LoVo (cell line): ENCODE measurements at regions not wholly inside any gene's neighbourhood (a gene's known extent, or its start where the extent isn't known, plus 50 kb on each side); places are given as distances from the start of the nearest gene placed in this dataset.
A peak's percentile ranks its signal among the peaks of the same experiment; 100 is the strongest.
"Not testable (repeated sequence)": the region's sequence is repeated elsewhere in the genome, so short reads cannot be mapped to it uniquely, and the experiment has no call there.

ENCODE experiments used
- DNase-seq: peaks from one replicate; pipeline ENCODE4 v3.0.0-alpha.2; 2016; ENCODE audit warnings: low spot score

GRCh38 chr3:87710511-87710910, 348.3 kb downstream of the CGGBP1 start:
- no peak for DNase-seq

- no peak for DNase-seq
Measured at GRCh38 chr3:87710028-87710427, 348.8 kb downstream of the CGGBP1 start.

GRCh38 chr3:87706176-87706575, 352.6 kb downstream of the CGGBP1 start:
- DNase-seq = no peak

GRCh38 chr3:87702600-87702999, 356.2 kb downstream of the CGGBP1 start:
- no peak for DNase-seq

- no peak for DNase-seq
Measured at GRCh38 chr3:87696124-87697013, 362.4 kb downstream of the CGGBP1 start.

- no peak for DNase-seq
Measured at GRCh38 chr3:87694678-87695077, 364.1 kb downstream of the CGGBP1 start.

GRCh38 chr3:87691109-87691508, 367.7 kb downstream of the CGGBP1 start:
- no peak for DNase-seq

- DNase-seq = not testable (repeated sequence)
Measured at GRCh38 chr3:87678984-87679660, 379.7 kb downstream of the CGGBP1 start.

- DNase-seq = no peak
Measured at GRCh38 chr3:87674397-87675161, 384.2 kb downstream of the CGGBP1 start.

- no peak for DNase-seq
Measured at GRCh38 chr3:87673132-87673531, 385.7 kb downstream of the CGGBP1 start.

GRCh38 chr3:87654184-87654583, 377.8 kb upstream of the POU1F1 start:
- DNase-seq = no peak

- DNase-seq = not testable (repeated sequence)
Measured at GRCh38 chr3:87653138-87653537, 376.8 kb upstream of the POU1F1 start.

- no peak for DNase-seq
Measured at GRCh38 chr3:87634426-87634825, 358.0 kb upstream of the POU1F1 start.

GRCh38 chr3:87627316-87627715, 350.9 kb upstream of the POU1F1 start:
- no peak for DNase-seq

- no peak for DNase-seq
Measured at GRCh38 chr3:87626546-87626945, 350.2 kb upstream of the POU1F1 start.

GRCh38 chr3:87625876-87626275, 349.5 kb upstream of the POU1F1 start:
- no peak for DNase-seq

- no peak for DNase-seq
Measured at GRCh38 chr3:87624860-87625259, 348.5 kb upstream of the POU1F1 start.

GRCh38 chr3:87621667-87622066, 345.3 kb upstream of the POU1F1 start:
- no peak for DNase-seq

GRCh38 chr3:87615506-87615905, 339.1 kb upstream of the POU1F1 start:
- no peak for DNase-seq

- no peak for DNase-seq
Measured at GRCh38 chr3:87614998-87615397, 338.6 kb upstream of the POU1F1 start.

- DNase-seq = no peak
Measured at GRCh38 chr3:87607234-87607633, 330.9 kb upstream of the POU1F1 start.

GRCh38 chr3:87595798-87596197, 319.4 kb upstream of the POU1F1 start:
- DNase-seq = peak; percentile 5

GRCh38 chr3:87581240-87581639, 304.9 kb upstream of the POU1F1 start:
- DNase-seq = no peak
